IMR-90 (cell line): ENCODE measurements at regions not wholly inside any gene's neighbourhood (a gene's known extent, or its start where the extent isn't known, plus 50 kb on each side); places are given as distances from the start of the nearest gene placed in this dataset.
A peak's percentile ranks its signal among the peaks of the same experiment; 100 is the strongest.

Experiments used
- ATAC-seq: fragments of 200-7000 bp; cut with Tn5 transposase; 2 replicates; pipeline ENCODE4 v1.9.1; 2020; ENCODE audit warnings: low read depth, mild to moderate bottlenecking, moderate library complexity
- BruUV-seq: library from RNA; stranded (reverse); fragments of 400-500 nt; replicated peaks from 2 replicates; lab custom pipeline; 2021; lab: Mats Ljungman, UMichigan
- CTCF ChIA-PET: fragments of 300-600 bp; formaldehyde crosslinking; extraction: SDS; loops from one replicate; lab custom pipeline; 2021; ENCODE audit warnings: antibody characterized with exemption; lab: Yijun Ruan, JAX
- POLR2A ChIA-PET: fragments of 300-600 bp; sonication (Branson Sonifier 250); formaldehyde crosslinking; loops from one replicate; lab custom pipeline; 2022; ENCODE audit warnings: antibody characterized with exemption; ENCODE audit not compliant: unreplicated experiment; lab: Charles Lee
- DNase-seq: peaks from one replicate; pipeline ENCODE4 v3.0.0; 2013
- H2AFZ ChIP-seq: replicated peaks from 2 replicates; pipeline ENCODE3; 2013; ENCODE audit warnings: low read length, mild to moderate bottlenecking; ENCODE audit not compliant: poor library complexity
- H2AK5ac ChIP-seq: 2 replicates; pipeline ENCODE4 v1.6.1; 2013; ENCODE audit warnings: low read depth, low read length, inconsistent platforms
- H2AK9ac ChIP-seq: replicated peaks from 2 replicates; pipeline ENCODE3; 2013; ENCODE audit warnings: mild to moderate bottlenecking, low read depth, low read length, moderate library complexity; ENCODE audit not compliant: poor library complexity
- H2BK120ac ChIP-seq: 2 replicates; pipeline ENCODE4 v1.6.1; 2013; ENCODE audit warnings: low read depth, low read length, inconsistent platforms
- H2BK15ac ChIP-seq: 3 replicates; pipeline ENCODE4 v1.6.1; 2013; ENCODE audit warnings: low read depth, low read length, inconsistent platforms
- H2BK20ac ChIP-seq: 2 replicates; pipeline ENCODE4 v1.6.1; 2013; ENCODE audit warnings: low read depth, mild to moderate bottlenecking, inconsistent platforms, low read length, moderate library complexity
- H2BK5ac ChIP-seq: 2 replicates; pipeline ENCODE4 v1.6.1; 2013; ENCODE audit warnings: mild to moderate bottlenecking, low read depth, low read length, inconsistent platforms; ENCODE audit not compliant: poor library complexity, severe bottlenecking
- H3K14ac ChIP-seq: replicated peaks from 2 replicates; pipeline ENCODE4 v1.6.1; 2013; ENCODE audit warnings: low read depth, low read length, inconsistent platforms
- H3K18ac ChIP-seq: 2 replicates; pipeline ENCODE4 v1.6.1; 2013; ENCODE audit warnings: low read depth, low read length, control low read depth
- H3K23ac ChIP-seq: 2 replicates; pipeline ENCODE4 v1.6.1; 2013; ENCODE audit warnings: low read depth, low read length, inconsistent platforms
- H3K27ac ChIP-seq: 2 replicates; pipeline ENCODE4 v1.5.1; 2013; ENCODE audit warnings: mild to moderate bottlenecking, control low read depth, low read length; ENCODE audit not compliant: insufficient read depth
- H3K27me3 ChIP-seq: 2 replicates; pipeline ENCODE4 v1.6.1; 2013; ENCODE audit warnings: low read length; ENCODE audit not compliant: control insufficient read depth, insufficient read depth
- H3K36me3 ChIP-seq: 2 replicates; pipeline ENCODE4 v1.6.1; 2013; ENCODE audit warnings: low read length, mixed read lengths; ENCODE audit not compliant: control insufficient read depth, insufficient read depth
- H3K4ac ChIP-seq: 2 replicates; pipeline ENCODE4 v1.6.1; 2013; ENCODE audit warnings: low read depth, low read length, inconsistent platforms
- H3K4me1 ChIP-seq: 2 replicates; pipeline ENCODE4 v1.6.1; 2013; ENCODE audit warnings: low read length, mixed read lengths; ENCODE audit not compliant: control insufficient read depth, insufficient read depth
- H3K4me2 ChIP-seq: 2 replicates; pipeline ENCODE4 v1.6.1; 2013; ENCODE audit warnings: low read depth, mild to moderate bottlenecking, control low read depth, low read length, moderate library complexity
- H3K4me3 ChIP-seq: 2 replicates; pipeline ENCODE4 v1.5.1; 2013; ENCODE audit warnings: low read depth, mild to moderate bottlenecking, control low read depth, low read length, moderate library complexity; ENCODE audit not compliant: insufficient read depth
- H3K56ac ChIP-seq: 2 replicates; pipeline ENCODE4 v1.6.1; 2013; ENCODE audit warnings: low read length, inconsistent platforms; ENCODE audit not compliant: insufficient read depth; ENCODE audit errors: extremely low read depth
- H3K79me1 ChIP-seq, 2 experiments: 2 replicates each; pipeline ENCODE4 v1.6.1; 2013; ENCODE audit warnings: low read length in 2 of 2, inconsistent platforms in 1 of 2, low read depth in 1 of 2
- H3K9ac ChIP-seq: 2 replicates; pipeline ENCODE4 v1.6.1; 2013; ENCODE audit warnings: low read depth, low read length, control low read depth
- H3K9me1 ChIP-seq: 2 replicates; pipeline ENCODE4 v1.6.1; 2013; ENCODE audit warnings: low read length, inconsistent platforms; ENCODE audit not compliant: insufficient read depth
- H3K9me3 ChIP-seq: 2 replicates; pipeline ENCODE4 v1.6.1; 2013; ENCODE audit warnings: low read length; ENCODE audit not compliant: control insufficient read depth, insufficient read depth
- H4K20me1 ChIP-seq: 2 replicates; pipeline ENCODE4 v1.6.1; 2013; ENCODE audit warnings: low read length, inconsistent platforms; ENCODE audit not compliant: insufficient read depth
- H4K5ac ChIP-seq: 2 replicates; pipeline ENCODE4 v1.6.1; 2013; ENCODE audit warnings: mild to moderate bottlenecking, low read depth, low read length, control low read depth
- H4K8ac ChIP-seq, 2 experiments: 2 replicates each; pipeline ENCODE4 v1.6.1; 2013; ENCODE audit warnings: low read depth in 2 of 2, low read length in 2 of 2, control low read depth in 1 of 2, inconsistent platforms in 1 of 2
- H4K91ac ChIP-seq: 2 replicates; pipeline ENCODE4 v1.6.1; 2013; ENCODE audit warnings: low read depth, low read length, inconsistent platforms; ENCODE audit not compliant: insufficient read depth
- BHLHE40 ChIP-seq: fragments of 150-350 bp; IDR thresholded peaks from 2 replicates; pipeline ENCODE4 v1.6.1; 2016; ENCODE audit warnings: mild to moderate bottlenecking, low read depth, low read length
- CEBPB ChIP-seq: IDR thresholded peaks from 2 replicates; pipeline ENCODE4 v1.6.1; 2012; ENCODE audit warnings: low read depth, low read length, improper control_type of control experiment
- CHD1 ChIP-seq: IDR thresholded peaks from 2 replicates; pipeline ENCODE4 v1.6.1; 2012; ENCODE audit warnings: low read depth, low read length, improper control_type of control experiment
- CTCF ChIP-seq: conservative IDR thresholded peaks from 2 replicates; pipeline ENCODE4 v1.5.1; 2012; ENCODE audit warnings: mild to moderate bottlenecking, low read depth, low read length, improper control_type of control experiment
- ELK1 ChIP-seq: fragments of 150-350 bp; IDR thresholded peaks from 2 replicates; pipeline ENCODE4 v1.6.1; 2016; ENCODE audit warnings: low read depth, mild to moderate bottlenecking, low read length, moderate library complexity, borderline replicate concordance
- FOS ChIP-seq: fragments of 150-350 bp; IDR thresholded peaks from 2 replicates; pipeline ENCODE4 v1.6.1; 2016; ENCODE audit warnings: low read depth, low read length
- MAZ ChIP-seq: IDR thresholded peaks from 2 replicates; pipeline ENCODE4 v1.6.1; 2012; ENCODE audit warnings: low read depth, mild to moderate bottlenecking, low read length, improper control_type of control experiment, moderate library complexity, borderline replicate concordance
- MXI1 ChIP-seq: IDR thresholded peaks from 2 replicates; pipeline ENCODE4 v1.6.1; 2012; ENCODE audit warnings: low read depth, mild to moderate bottlenecking, low read length, moderate library complexity, borderline replicate concordance
- NFE2L2 ChIP-seq: fragments of 150-350 bp; IDR thresholded peaks from 2 replicates; pipeline ENCODE4 v1.6.1; 2016; ENCODE audit warnings: low read depth, mild to moderate bottlenecking, low read length
- POLR2A ChIP-seq: IDR thresholded peaks from 2 replicates; pipeline ENCODE4 v1.6.1; 2012; ENCODE audit warnings: mild to moderate bottlenecking, low read depth, low read length
- RAD21 ChIP-seq: IDR thresholded peaks from 2 replicates; pipeline ENCODE4 v1.6.1; 2012; ENCODE audit warnings: low read length, improper control_type of control experiment
- RCOR1 ChIP-seq: IDR thresholded peaks from 2 replicates; pipeline ENCODE4 v1.6.1; 2012; ENCODE audit warnings: mild to moderate bottlenecking, low read length, improper control_type of control experiment; ENCODE audit not compliant: insufficient replicate concordance
- RFX5 ChIP-seq: IDR thresholded peaks from 2 replicates; pipeline ENCODE4 v1.8.0; 2012; ENCODE audit warnings: low read depth, mild to moderate bottlenecking, low read length, moderate library complexity
- SMC3 ChIP-seq: fragments of 150-350 bp; IDR thresholded peaks from 2 replicates; pipeline ENCODE4 v1.6.1; 2016; ENCODE audit warnings: low read depth, mild to moderate bottlenecking, antibody characterized with exemption, low read length, moderate library complexity
- USF2 ChIP-seq: fragments of 150-350 bp; IDR thresholded peaks from 2 replicates; pipeline ENCODE4 v1.6.1; 2017; ENCODE audit warnings: mild to moderate bottlenecking, antibody characterized with exemption, low read length, low read depth
- WGBS, 2 experiments: methylation state at CpG; one replicate each; pipeline versions ENCODE4 v1.1.5 to v1.1.7; 2013; ENCODE audit warnings: missing lambda C conversion rate in 2 of 2; ENCODE audit not compliant: insufficient read length in 1 of 2; ENCODE audit errors: extremely low coverage in 2 of 2; 5-methylcytosine and 5-hydroxymethylcytosine counted together
- dilution Hi-C: fragments of 300-500 bp; cut with HindIII; formaldehyde crosslinking; loops from one replicate; pipeline ENCODE4 v1.14.3; 2018; ENCODE audit warnings: low sequenced_read_pairs; ENCODE audit not compliant: unreplicated experiment
- in situ Hi-C: fragments of 300-500 bp; cut with MboI; formaldehyde crosslinking; loops from 3 replicates; pipeline ENCODE4 v1.14.3; 2019; ENCODE audit warnings: low sequenced_read_pairs, inconsistent platforms, mixed read lengths
- intact Hi-C: fragments of 100-400 bp; cut with micrococcal nuclease; formaldehyde crosslinking; loops from 2 replicates; pipeline ENCODE4 v1.10.0; 2022

- ChIA-PET POLR2A (no interaction called here), CTCF (no interaction called here)
- H3K18ac ChIP-seq: peak overlapping the region; percentile 12; the same call in 1 of the 2 replicates
- no peak overlapping the region for H4K8ac ChIP-seq
- no peak overlapping the region for H4K5ac ChIP-seq
- dilution Hi-C loops (no loop called here), in situ Hi-C loops (no loop called here), intact Hi-C loops (no loop called here)
- no TSS peak for BruUV-seq
- no peaks in the 10 kb centered on the region for H3K9me3 ChIP-seq
- H2BK20ac ChIP-seq: no peak overlapping the region
- H4K91ac ChIP-seq: no peak overlapping the region
- no peak overlapping the region for H2AK5ac ChIP-seq
- H2BK15ac ChIP-seq: 0 out of 3 replicates have a peak overlapping the region, but pooled peaks have one; percentile 2
- ATAC-seq (no peak), DNase-seq (no peak)
- H3K4me2 ChIP-seq: peak overlapping the region; percentile 17; the same call in 1 of the 2 replicates
- no peak overlapping the region for H2AFZ ChIP-seq
- no peak overlapping the region for H3K56ac ChIP-seq
- no peaks in the 10 kb centered on the region for H3K27me3 ChIP-seq
- WGBS, 2 experiments: no CpG with 5 or more reads among the region's 4 CpGs
- H2BK120ac ChIP-seq: peak overlapping the region; percentile 71; the same call in 1 of the 2 replicates
- H3K4ac ChIP-seq: no peak overlapping the region
- no peak overlapping the region for H2BK5ac ChIP-seq
- H2AK9ac ChIP-seq: no peak overlapping the region
- H3K27ac ChIP-seq: no peak overlapping the region
- no peak overlapping the region for H3K4me3 ChIP-seq
- no peaks in the 10 kb centered on the region for H3K9me1 ChIP-seq
- 0 out of 4 replicates have a peak, but pooled peaks cover 0 to 4% of the 10 kb centered on the region in 2 experiments for H3K79me1 ChIP-seq
- no peak overlapping the region for H3K14ac ChIP-seq
- H3K36me3 ChIP-seq: no peaks in the 10 kb centered on the region
- no peak overlapping the region for H3K23ac ChIP-seq
- TF ChIP-seq MAZ: no peak
- no peak for TF ChIP-seq RFX5
- TF ChIP-seq USF2: no peak
- no peak for TF ChIP-seq RAD21
- no peak for TF ChIP-seq NFE2L2
- no peak for TF ChIP-seq ELK1
- no peak for TF ChIP-seq RCOR1
- TF ChIP-seq CHD1: no peak
- no peak for TF ChIP-seq BHLHE40
- TF ChIP-seq MXI1: no peak
- TF ChIP-seq CTCF: no peak
- no peak for TF ChIP-seq FOS
- no peak for TF ChIP-seq CEBPB
- TF ChIP-seq POLR2A: no peak
- TF ChIP-seq SMC3: no peak
- H3K9ac ChIP-seq: no peak overlapping the region
- H4K20me1 ChIP-seq: no peaks in the 10 kb centered on the region
- H3K4me1 ChIP-seq: peaks cover 2% of the 10 kb centered on the region
These were observed 190.0 kb downstream of the TMX1 start for GRCh38 chr14:51430079-51430478.
